WERI-Rb-1 (cell line): ENCODE measurements at regions not wholly inside any gene's neighbourhood (a gene's known extent, or its start where the extent isn't known, plus 50 kb on each side); places are given as distances from the start of the nearest gene placed in this dataset.

Source experiments
- DNase-seq: peaks from one replicate; pipeline ENCODE4 v3.0.0-alpha.2; 2020
- H3K27ac ChIP-seq: fragments of 250-450 bp; sonication (Bioruptor Pico); 2 replicates; pipeline ENCODE4 v1.5.1; 2020; ENCODE audit warnings: mild to moderate bottlenecking, moderate library complexity
- H3K27me3 ChIP-seq: fragments of 250-450 bp; sonication (Bioruptor Pico); 2 replicates; pipeline ENCODE4 v1.5.1; 2021; ENCODE audit warnings: mild to moderate bottlenecking, low read depth, moderate library complexity; ENCODE audit not compliant: insufficient read depth, severe bottlenecking
- H3K36me3 ChIP-seq: fragments of 250-450 bp; sonication (Bioruptor Pico); 2 replicates; pipeline ENCODE4 v1.5.1; 2020; ENCODE audit warnings: mild to moderate bottlenecking, moderate library complexity
- H3K4me3 ChIP-seq: 2 replicates; pipeline ENCODE4 v1.5.1; 2011; ENCODE audit warnings: low read depth, mild to moderate bottlenecking, control low read depth, low read length
- H3K9me3 ChIP-seq: fragments of 250-450 bp; sonication (Bioruptor Pico); 2 replicates; pipeline ENCODE4 v1.5.1; 2021; ENCODE audit warnings: mild to moderate bottlenecking, moderate library complexity; ENCODE audit not compliant: severe bottlenecking
- CTCF ChIP-seq: IDR thresholded peaks from 2 replicates; pipeline ENCODE4 v1.5.1; 2011; ENCODE audit warnings: low read depth, mild to moderate bottlenecking, control low read depth, inconsistent platforms, low read length

GRCh38 chr3:22989716-22990115, 213.4 kb upstream of the UBE2E2 start:
- DNase-seq, result no peak
- Histone ChIP-seq H3K9me3 (no peaks in the 10 kb centered on the region), H3K27me3 (no peaks in the 10 kb centered on the region), H3K36me3 (no peaks in the 10 kb centered on the region), H3K27ac (no peak overlapping the region), H3K4me3 (no peak overlapping the region)
- no peak for TF ChIP-seq CTCF

GRCh38 chr3:22990291-22991200, 212.6 kb upstream of the UBE2E2 start:
- H3K9me3 ChIP-seq, result no peaks in the 10 kb centered on the region
- TF ChIP-seq CTCF, result no peak
- H3K36me3 ChIP-seq, result no peaks in the 10 kb centered on the region
- no peak overlapping the region for H3K4me3 ChIP-seq
- no peaks in the 10 kb centered on the region for H3K27me3 ChIP-seq
- DNase-seq, result no peak
- no peak overlapping the region for H3K27ac ChIP-seq

- Histone ChIP-seq H3K36me3 (no peaks in the 10 kb centered on the region), H3K9me3 (no peaks in the 10 kb centered on the region), H3K4me3 (no peak overlapping the region), H3K27ac (no peak overlapping the region), H3K27me3 (no peaks in the 10 kb centered on the region)
- DNase-seq, result no peak
- TF ChIP-seq CTCF, result no peak
Measured at GRCh38 chr3:22994781-22995180, 208.3 kb upstream of the UBE2E2 start.

- TF ChIP-seq CTCF, result no peak
- Histone ChIP-seq H3K9me3 (no peaks in the 10 kb centered on the region), H3K36me3 (no peaks in the 10 kb centered on the region), H3K27me3 (no peaks in the 10 kb centered on the region), H3K4me3 (no peak overlapping the region), H3K27ac (no peak overlapping the region)
- DNase-seq, result no peak
Measured at GRCh38 chr3:22996920-22997571, 206.1 kb upstream of the UBE2E2 start.

- no peak for TF ChIP-seq CTCF
- H3K27ac ChIP-seq, result no peak overlapping the region
- no peak overlapping the region for H3K4me3 ChIP-seq
- H3K27me3 ChIP-seq, result no peaks in the 10 kb centered on the region
- no peaks in the 10 kb centered on the region for H3K9me3 ChIP-seq
- H3K36me3 ChIP-seq, result no peaks in the 10 kb centered on the region
- DNase-seq, result no peak
Measured at GRCh38 chr3:23000371-23000770, 202.8 kb upstream of the UBE2E2 start.
